OCI-LY1 (cell line): ENCODE measurements at regions not wholly inside any gene's neighbourhood (a gene's known extent, or its start where the extent isn't known, plus 50 kb on each side); places are given as distances from the start of the nearest gene placed in this dataset.

Experiments used
- CTCF ChIP-seq: fragments of 200-600 bp; sonication (generic), shearing (Covaris generic); IDR thresholded peaks from 2 replicates; pipeline ENCODE4 v1.5.1; 2017; ENCODE audit warnings: mild to moderate bottlenecking, antibody characterized with exemption, low read length, moderate library complexity, mixed read lengths
- EZH2 ChIP-seq: fragments of 200-600 bp; sonication (generic), shearing (Covaris generic); IDR thresholded peaks from 2 replicates; pipeline ENCODE4 v1.8.0; 2017; ENCODE audit warnings: borderline replicate concordance, mixed run types, mild to moderate bottlenecking, antibody characterized with exemption, low read length, moderate library complexity, mixed read lengths

GRCh38 chr3:30193625-30194044 lies 412.8 kb upstream of the TGFBR2 start:
- TF ChIP-seq CTCF (no peak), EZH2 (no peak)
